Esophagus muscularis mucosa (tissue), 4 donors: ENCODE measurements at regions not wholly inside any gene's neighbourhood (a gene's known extent, or its start where the extent isn't known, plus 50 kb on each side); places are given as distances from the start of the nearest gene placed in this dataset.

Source experiments
- DNase-seq: peaks from one replicate; pipeline ENCODE4 v3.0.0-alpha.2; 2017; ENCODE audit errors: extremely low spot score
- H3K27ac ChIP-seq, 4 donors: fragments of 200-600 bp; sonication (generic); replicated peaks in 1 of 4; 1 replicate in 3 of 4; 2 replicates in 1 of 4; pipeline ENCODE4 v1.5.1; 2016 to 2019; ENCODE audit warnings: mild to moderate bottlenecking in 1 of 4
- H3K27me3 ChIP-seq, 4 donors: fragments of 200-600 bp; sonication (generic); one replicate each; pipeline versions ENCODE4 v1.5.1 to v1.6.0; 2016 to 2019
- H3K36me3 ChIP-seq, 4 donors: fragments of 200-600 bp; sonication (generic); one replicate each; pipeline ENCODE4 v1.5.1; 2016 to 2019
- H3K4me1 ChIP-seq, 4 donors: fragments of 200-600 bp; sonication (generic); one replicate each; pipeline ENCODE4 v1.5.1; 2016 to 2019
- H3K4me3 ChIP-seq, 4 donors: fragments of 200-600 bp; sonication (generic); 1 replicate in 2 of 4; 2 replicates in 2 of 4; pipeline ENCODE4 v1.5.1; 2016 to 2019; ENCODE audit warnings: mild to moderate bottlenecking in 4 of 4, moderate library complexity in 1 of 4
- H3K9me3 ChIP-seq, 4 donors: fragments of 200-600 bp; sonication (generic); 1 replicate in 3 of 4; 2 replicates in 1 of 4; pipeline ENCODE4 v1.5.1; 2016 to 2019
- CTCF ChIP-seq, 3 experiments: fragments of 200-600 bp in 2 of 3; fragments of 450-650 bp in 1 of 3; sonication (generic) in 2 of 3; IDR thresholded peaks; one replicate each; pipeline ENCODE4 v1.5.1; 2017 to 2019; ENCODE audit warnings: antibody characterized with exemption in 3 of 3, mild to moderate bottlenecking in 2 of 3, moderate library complexity in 1 of 3
- EP300 ChIP-seq: sonication (generic); formaldehyde crosslinking; IDR thresholded peaks from one replicate; pipeline ENCODE4 v1.6.1; 2017; ENCODE audit warnings: antibody characterized with exemption
- POLR2A ChIP-seq: fragments of 450-650 bp; IDR thresholded peaks from one replicate; pipeline ENCODE4 v1.6.1; 2017; ENCODE audit warnings: antibody characterized with exemption, moderate library complexity, mild to moderate bottlenecking, low read depth
- POLR2AphosphoS5 ChIP-seq, 2 donors: sonication (generic); formaldehyde crosslinking; IDR thresholded peaks; one replicate each; pipeline ENCODE4 v1.6.1; 2017; ENCODE audit warnings: antibody characterized with exemption in 2 of 2
- WGBS: methylation state at CpG from one replicate; pipeline ENCODE4 v1.1.5; 2018; 5-methylcytosine and 5-hydroxymethylcytosine counted together
- intact Hi-C: fragments of 100-400 bp; cut with DNase I; formaldehyde crosslinking; loops from one replicate; pipeline ENCODE4 v1.15.1; 2023

- DNase-seq = no peak
- 88% methylated on average over 2 of the region's 2 CpGs for WGBS
- intact Hi-C loops = no loop called here
- Histone ChIP-seq H3K4me3 (no peak overlapping the region), H3K27ac (no peak overlapping the region), H3K27me3 (no peaks in the 10 kb centered on the region), H3K4me1 (peaks cover 0 to 5% (median 2%) of the 10 kb centered on the region in 4 donors), H3K9me3 (no peaks in the 10 kb centered on the region), H3K36me3 (no peaks in the 10 kb centered on the region)
- no peak for TF ChIP-seq CTCF (IDR thresholded peaks at IDR 0.05)
- no peak for TF ChIP-seq POLR2AphosphoS5 (IDR thresholded peaks at IDR 0.05)
- TF ChIP-seq EP300 = no peak
- TF ChIP-seq POLR2A = no peak
These were observed 431.5 kb upstream of the SGCD start for GRCh38 chr5:155895484-155895883.

DNA sequence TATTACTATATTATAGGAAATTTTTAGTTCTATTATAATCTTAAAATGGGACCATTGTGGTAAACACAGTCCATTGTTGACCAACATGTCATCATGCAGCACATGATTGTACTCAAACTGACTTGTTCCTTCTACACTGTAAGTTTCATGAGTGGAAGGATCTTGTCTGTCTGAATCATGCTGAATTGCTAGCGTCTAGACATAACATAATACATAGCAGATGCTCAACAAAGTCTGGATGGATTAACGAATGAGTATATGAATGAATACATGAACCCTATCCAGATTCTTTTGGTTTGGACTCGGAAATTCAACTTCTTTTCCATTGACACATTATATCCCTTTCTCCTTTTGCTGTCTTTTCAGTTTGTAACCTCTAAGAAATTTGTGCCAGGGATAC is 429.2 kb upstream of the SGCD start:
- no peaks in the 10 kb centered on the region for H3K36me3 ChIP-seq
- TF ChIP-seq EP300 (no peak), POLR2AphosphoS5 (IDR thresholded peaks at IDR 0.05) (no peak)
- peaks cover 0 to 5% (median 2%) of the 10 kb centered on the region in 4 donors for H3K4me1 ChIP-seq
- no peak for DNase-seq
- 83% methylated on average over 3 of the region's 3 CpGs for WGBS
- no peak overlapping the region for H3K4me3 ChIP-seq
- H3K9me3 ChIP-seq = no peaks in the 10 kb centered on the region
- no peak overlapping the region for H3K27ac ChIP-seq
- intact Hi-C loops = no loop called here
- H3K27me3 ChIP-seq = no peaks in the 10 kb centered on the region

DNA sequence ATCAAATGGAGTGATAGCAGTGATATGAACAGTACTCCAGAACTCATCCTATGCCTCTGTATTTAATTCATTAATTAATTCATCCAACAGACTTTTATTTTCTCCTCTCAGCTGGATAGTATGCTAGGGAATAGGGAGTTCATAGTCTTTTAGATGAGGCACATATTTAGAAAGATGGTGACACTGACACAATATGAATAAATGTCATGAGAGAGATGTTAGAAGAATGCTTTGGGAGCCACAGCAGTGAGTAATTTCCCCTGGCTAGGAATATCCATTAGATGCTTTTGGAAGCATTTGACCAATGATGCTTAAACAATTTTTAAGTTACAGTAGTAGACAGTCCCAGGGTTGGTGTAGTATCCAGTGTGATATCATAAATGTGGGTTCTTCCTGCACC is 428.7 kb upstream of the SGCD start:
- Histone ChIP-seq H3K27ac (no peak overlapping the region), H3K36me3 (no peaks in the 10 kb centered on the region), H3K4me3 (no peak overlapping the region), H3K9me3 (no peaks in the 10 kb centered on the region), H3K27me3 (no peaks in the 10 kb centered on the region), H3K4me1 (peaks cover 0 to 5% (median 2%) of the 10 kb centered on the region in 4 donors)
- no peak for TF ChIP-seq POLR2A
- DNase-seq = no peak
- intact Hi-C loops = no loop called here

GRCh38 chr5:155903791-155904190 is 423.2 kb upstream of the SGCD start:
- WGBS = 81% methylated on average over 4 of the region's 4 CpGs
- H3K4me1 ChIP-seq = peaks cover 0 to 4% (median under 1%) of the 10 kb centered on the region in 4 donors
- intact Hi-C loops = no loop called here

GRCh38 chr5:155905364-155905763 is 421.6 kb upstream of the SGCD start:
- DNase-seq = no peak
- no peaks in the 10 kb centered on the region for H3K27me3 ChIP-seq
- no peaks in the 10 kb centered on the region for H3K36me3 ChIP-seq
- H3K4me1 ChIP-seq = no peaks in the 10 kb centered on the region
- no peaks in the 10 kb centered on the region for H3K9me3 ChIP-seq
- intact Hi-C loops = no loop called here
- TF ChIP-seq POLR2AphosphoS5 (IDR thresholded peaks at IDR 0.05) = no peak
- TF ChIP-seq CTCF (IDR thresholded peaks at IDR 0.05) = no peak
- H3K27ac ChIP-seq = no peak overlapping the region
- 93% methylated on average over 3 of the region's 3 CpGs for WGBS
- H3K4me3 ChIP-seq = no peak overlapping the region

More at GRCh38 chr5:155903791-155904190, 423.2 kb upstream of the SGCD start:
- no peak overlapping the region for H3K27ac ChIP-seq
- H3K36me3 ChIP-seq = no peaks in the 10 kb centered on the region
- TF ChIP-seq EP300 (no peak), CTCF (IDR thresholded peaks at IDR 0.05) (no peak), POLR2A (no peak), POLR2AphosphoS5 (IDR thresholded peaks at IDR 0.05) (no peak)
- no peak for DNase-seq
- H3K9me3 ChIP-seq = no peaks in the 10 kb centered on the region
- H3K4me3 ChIP-seq = no peak overlapping the region
- H3K27me3 ChIP-seq = no peaks in the 10 kb centered on the region

- intact Hi-C loops = no loop called here
- DNase-seq = no peak
- no peaks in the 10 kb centered on the region for H3K4me1 ChIP-seq
- H3K36me3 ChIP-seq = no peaks in the 10 kb centered on the region
- H3K27me3 ChIP-seq = no peaks in the 10 kb centered on the region
- H3K27ac ChIP-seq = no peak overlapping the region
- H3K9me3 ChIP-seq = no peaks in the 10 kb centered on the region
- 60% methylated on average over 2 of the region's 2 CpGs for WGBS
- no peak overlapping the region for H3K4me3 ChIP-seq
- no peak for TF ChIP-seq EP300
- TF ChIP-seq POLR2AphosphoS5 (IDR thresholded peaks at IDR 0.05) = no peak
- no peak for TF ChIP-seq CTCF (IDR thresholded peaks at IDR 0.05)
- no peak for TF ChIP-seq POLR2A
These were observed 420.9 kb upstream of the SGCD start for GRCh38 chr5:155906046-155906445.
